Stimulated activated CD4-positive, alpha-beta T cell treated with anti-CD3 and anti-CD28 coated beads, Interleukin-1b, Interleukin-23, amount 100 ng/mL, for 1 hour (primary cell): ENCODE measurements at regions not wholly inside any gene's neighbourhood (a gene's known extent, or its start where the extent isn't known, plus 50 kb on each side); places are given as distances from the start of the nearest gene placed in this dataset.
"Not testable (repeated sequence)": the region's sequence is repeated elsewhere in the genome, so short reads cannot be mapped to it uniquely, and the experiment has no call there.

Experiments
- DNase-seq, 2 donors: peaks; one replicate each; pipeline ENCODE4 v3.0.0-alpha.2; 2020; ENCODE audit warnings: low read depth in 2 of 2

GRCh38 chr16:73124097-73124652 is 76.2 kb upstream of the ZFHX3 start:
- DNase-seq = no peak

- DNase-seq = no peak
Measured at GRCh38 chr16:73122604-73123391, 74.9 kb upstream of the ZFHX3 start.

GRCh38 chr16:73116576-73116975 is 68.6 kb upstream of the ZFHX3 start:
- DNase-seq = no peak

- DNase-seq = no peak
Measured at GRCh38 chr16:73113336-73113735, 65.4 kb upstream of the ZFHX3 start.

GRCh38 chr16:73108195-73108963 is 60.5 kb upstream of the ZFHX3 start:
- DNase-seq = no peak

GRCh38 chr16:73107371-73107770 is 59.4 kb upstream of the ZFHX3 start:
- no peak for DNase-seq

- DNase-seq = no peak
Measured at GRCh38 chr16:73106329-73107034, 58.6 kb upstream of the ZFHX3 start.

GRCh38 chr16:73101568-73101967 is 53.6 kb upstream of the ZFHX3 start:
- DNase-seq = no peak

- not testable (repeated sequence) for DNase-seq
Measured at GRCh38 chr16:73099601-73100000, 51.7 kb upstream of the ZFHX3 start.
